ENCODE measurements at regions not wholly inside any gene's neighbourhood (a gene's known extent, or its start where the extent isn't known, plus 50 kb on each side); places are given as distances from the start of the nearest gene placed in this dataset.
A peak's percentile ranks its signal among the peaks of the same experiment; 100 is the strongest.

DNA sequence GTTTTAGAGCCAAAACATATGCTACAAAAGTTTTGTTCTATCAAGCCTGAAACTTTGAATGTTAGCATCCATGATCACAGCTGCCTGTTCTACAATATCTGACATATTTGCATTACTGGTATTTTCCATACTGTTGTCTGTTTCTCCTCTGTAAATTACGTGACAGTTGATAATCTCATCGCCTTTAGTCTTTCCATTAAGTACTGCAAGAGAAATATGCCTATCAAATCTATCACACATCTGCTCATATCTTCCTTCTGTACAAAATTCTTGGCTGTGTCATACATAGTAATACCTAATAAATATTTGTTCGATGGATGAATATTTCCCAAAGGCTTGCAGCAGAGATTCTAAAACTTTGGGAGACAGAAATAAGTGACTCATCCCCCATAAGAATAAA is 717.3 kb downstream of the OTOL1 start:
- DNase-seq: no peak

DNA sequence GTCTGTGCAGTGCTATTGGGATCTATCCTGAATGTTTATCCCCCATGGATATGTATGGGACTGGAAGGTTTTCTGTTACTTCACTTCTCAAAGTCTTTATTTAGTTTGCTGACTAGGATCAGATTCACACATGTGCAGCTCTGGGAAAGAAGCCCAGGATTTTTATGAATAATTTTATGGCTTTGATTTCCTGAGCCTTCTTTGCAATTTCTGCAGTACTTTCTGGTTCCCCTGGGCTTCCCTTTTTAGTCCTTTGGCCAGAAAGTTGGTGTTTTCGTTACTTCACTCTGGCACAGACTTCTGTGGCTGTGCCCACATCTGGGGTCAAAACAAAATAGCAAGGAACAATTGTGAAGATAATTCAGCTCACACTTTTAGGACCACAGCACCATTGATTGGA is 721.0 kb downstream of the OTOL1 start:
- peak; percentile 53 for DNase-seq

DNA sequence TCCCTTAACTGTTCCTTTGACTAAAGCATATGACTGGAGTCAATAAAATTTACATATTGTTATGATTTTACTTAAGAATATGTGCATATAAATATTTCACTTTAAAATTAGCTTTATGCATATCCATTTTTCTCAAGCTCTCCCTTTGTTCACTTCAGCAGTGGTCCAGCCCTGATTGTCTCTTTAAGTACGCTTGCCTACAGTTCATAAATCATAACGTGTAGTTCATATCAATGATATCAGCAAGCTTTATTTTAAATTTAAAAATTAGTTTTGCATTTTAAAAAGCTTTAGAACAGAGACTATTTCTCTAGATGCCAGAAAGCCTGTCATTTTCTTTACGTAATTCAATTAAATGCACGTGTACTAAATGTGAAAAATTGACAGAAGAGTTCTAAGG is 721.9 kb downstream of the OTOL1 start:
- DNase-seq: no peak

DNA sequence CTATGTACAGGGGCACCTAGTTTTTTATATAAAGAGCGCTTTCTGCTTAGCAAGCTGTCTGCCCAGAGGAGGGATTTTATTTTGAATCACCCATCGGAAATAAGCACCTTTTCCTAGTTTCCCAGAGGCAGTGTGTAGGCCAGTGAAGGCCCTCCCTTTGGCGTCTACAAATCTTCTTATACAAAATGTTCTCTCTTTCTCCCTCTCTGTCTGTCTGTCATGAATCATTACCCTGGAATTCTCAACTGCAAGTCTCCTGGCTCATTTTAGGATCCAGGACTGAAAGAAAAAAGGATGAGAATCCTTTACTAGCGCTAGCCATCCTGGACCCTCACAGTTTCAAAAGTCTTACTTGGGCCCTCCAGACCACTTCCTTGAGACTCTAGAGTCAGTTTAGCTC is 728.1 kb downstream of the OTOL1 start:
- no peak for DNase-seq

DNA sequence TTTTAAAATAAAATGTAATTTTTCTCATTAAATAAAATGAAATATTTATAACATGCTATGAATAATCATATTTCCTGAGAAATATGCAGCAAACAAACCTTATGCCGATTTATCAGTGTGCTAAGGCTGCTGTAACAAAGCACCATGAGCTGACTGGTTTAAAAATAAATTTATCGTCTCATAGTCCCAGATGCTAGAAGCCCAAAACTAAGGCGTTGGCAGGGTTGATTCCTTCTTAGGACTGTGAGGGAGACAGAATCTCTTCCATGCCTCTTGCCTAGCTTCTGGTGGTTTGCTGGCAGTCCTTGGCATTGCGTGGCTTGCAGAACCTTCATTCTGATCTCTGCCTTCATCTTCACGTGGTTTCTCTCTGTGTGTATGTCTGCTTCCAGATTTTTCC is 740.3 kb downstream of the OTOL1 start:
- no peak for DNase-seq

DNA sequence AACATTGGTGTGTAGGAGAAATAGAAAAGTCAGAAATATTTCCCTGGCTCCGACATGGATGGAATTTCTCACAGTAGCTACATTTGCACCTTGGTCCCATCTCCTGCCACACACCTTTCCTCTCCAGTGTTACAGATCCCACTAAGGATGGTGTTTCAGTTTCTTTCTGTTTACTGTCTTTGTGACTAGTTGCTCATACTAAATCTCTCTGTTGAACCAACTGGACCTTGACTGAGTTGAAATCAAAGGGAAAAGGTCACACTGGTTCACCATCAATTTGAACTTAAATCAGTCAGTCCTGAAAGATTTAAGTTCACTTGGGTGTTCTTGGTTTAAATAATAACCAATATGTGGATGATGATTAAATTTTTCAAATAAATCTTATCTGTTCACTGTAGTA is 754.2 kb downstream of the OTOL1 start:
- DNase-seq: no peak

DNA sequence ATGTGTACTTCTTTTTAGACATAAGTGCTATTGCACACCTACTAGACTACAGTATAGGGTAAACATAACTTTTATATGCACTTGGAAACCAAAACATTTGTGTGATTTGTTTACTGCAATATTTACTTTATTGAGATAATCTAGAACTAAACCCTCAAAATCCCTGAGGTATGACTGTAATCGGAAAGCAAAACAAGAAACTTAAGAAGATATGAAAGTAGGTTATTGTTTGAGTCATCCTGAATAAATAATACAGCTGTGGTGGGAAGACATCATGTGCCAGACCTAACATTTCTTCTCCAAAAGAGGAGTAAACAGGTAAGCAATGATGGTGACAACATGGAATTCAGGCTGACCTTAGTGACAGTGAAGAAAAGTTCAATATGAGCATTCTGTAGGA is 765.5 kb downstream of the OTOL1 start:
- no peak for DNase-seq

DNA sequence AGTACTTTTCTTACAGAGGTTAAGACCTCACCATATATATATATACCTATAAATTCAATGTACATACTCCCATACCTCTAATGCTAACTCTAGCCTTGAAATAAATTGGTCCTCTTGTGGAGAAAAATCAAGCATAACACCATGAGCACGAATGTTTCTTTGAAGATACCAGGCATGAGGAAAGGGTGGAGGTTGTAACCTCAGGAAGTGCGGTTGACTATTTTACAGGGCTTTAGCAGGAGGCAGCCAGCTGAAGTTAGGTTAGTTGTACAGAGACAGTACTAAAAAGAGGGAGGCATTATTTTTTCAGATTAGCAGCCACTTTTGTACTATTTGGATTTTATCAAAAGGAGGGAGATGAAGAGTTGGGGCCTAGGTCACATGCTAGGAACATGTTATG is 767.0 kb downstream of the OTOL1 start:
- no peak for DNase-seq

DNA sequence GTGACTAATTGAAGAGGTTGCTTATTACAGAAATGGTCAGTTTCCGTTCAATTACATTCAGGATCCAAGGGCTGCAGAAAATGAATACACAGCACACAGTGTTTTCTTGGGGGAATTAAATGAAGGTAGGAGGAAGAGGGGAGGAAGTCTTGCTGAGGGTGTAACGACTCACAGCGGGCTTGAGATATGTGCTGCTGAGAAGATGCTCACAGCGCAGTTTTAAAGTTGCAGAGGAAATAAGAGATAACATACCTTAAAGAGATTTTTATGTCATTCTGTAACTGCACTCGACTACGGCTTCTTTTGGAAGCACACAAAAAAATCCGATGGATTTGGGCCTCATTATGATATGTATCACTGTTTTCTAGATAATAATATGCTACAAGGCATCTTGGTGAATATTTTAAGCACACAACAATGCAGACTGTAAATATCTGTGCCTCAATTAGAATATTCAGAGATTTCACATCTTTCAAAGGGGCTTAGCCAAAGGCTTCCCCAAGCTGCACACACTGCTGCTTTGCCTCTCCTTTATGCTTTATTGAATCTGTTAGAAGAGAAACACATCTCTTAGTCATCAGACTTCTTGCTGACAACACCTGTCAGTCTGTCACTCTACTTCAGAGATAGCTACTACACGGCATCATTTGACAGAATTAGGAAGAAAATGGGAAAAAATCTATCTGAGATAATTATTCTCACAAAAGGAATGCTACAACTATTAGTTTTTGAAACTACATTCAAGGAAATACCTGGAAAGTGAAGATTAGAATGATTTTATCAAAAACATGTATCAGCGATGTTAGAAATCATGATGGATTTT is 773.2 kb downstream of the OTOL1 start:
- DNase-seq: no peak

DNA sequence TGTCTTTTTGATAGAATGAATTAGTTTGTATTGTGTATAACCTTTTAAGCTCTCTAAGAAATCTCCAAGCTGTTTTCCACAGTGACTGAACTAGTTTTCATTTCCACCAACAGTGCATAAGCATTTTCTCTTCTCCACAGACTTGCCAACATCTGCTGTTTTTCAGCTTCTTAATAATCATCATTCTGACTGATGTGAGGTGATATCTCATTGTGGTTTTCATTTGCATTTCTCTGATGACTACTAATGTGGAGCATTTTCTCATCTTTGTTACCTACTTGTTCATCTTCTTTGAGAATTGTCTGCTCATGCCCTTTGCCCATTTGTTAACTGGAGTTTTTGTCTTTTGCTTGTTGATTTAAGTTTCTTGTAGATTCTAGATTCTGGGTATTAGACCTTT is 777.5 kb downstream of the OTOL1 start:
- DNase-seq: no peak

DNA sequence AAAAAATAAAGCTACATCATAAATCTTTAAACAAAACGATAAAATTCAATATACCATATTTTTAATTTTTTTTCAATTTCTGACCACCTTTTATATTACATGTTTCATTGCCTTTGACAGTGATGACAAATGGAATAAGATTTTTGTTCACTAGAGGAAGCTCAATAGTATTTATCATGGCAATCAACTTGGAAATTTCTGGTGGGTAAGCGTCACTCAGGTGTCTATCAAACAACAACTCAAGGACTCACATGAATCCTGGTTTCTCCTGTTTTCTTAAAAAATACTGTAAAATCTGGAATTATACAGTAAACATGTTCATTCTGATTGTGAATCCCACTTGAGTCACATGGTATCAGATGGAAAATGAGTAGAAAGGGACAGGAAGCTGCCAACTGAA is 782.2 kb downstream of the OTOL1 start:
- DNase-seq: no peak

DNA sequence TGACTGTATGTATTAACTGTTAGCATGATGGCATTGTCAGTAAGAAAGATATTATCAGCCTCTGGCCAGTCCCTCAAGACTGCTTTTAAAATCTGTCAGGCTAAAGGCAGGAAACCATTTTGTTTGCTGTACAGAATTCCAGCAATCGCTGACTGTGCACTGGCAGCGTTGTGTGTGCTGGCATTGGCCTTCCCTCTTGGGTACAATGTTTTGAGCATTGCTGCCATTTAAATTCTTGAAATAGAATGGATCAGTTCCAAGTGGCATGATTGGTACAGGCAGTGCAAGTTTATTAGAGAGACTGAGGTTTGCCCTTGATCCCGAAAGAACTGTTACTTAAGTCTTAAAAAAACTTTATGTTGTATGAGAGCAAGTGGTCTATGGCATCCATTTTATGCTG is 788.7 kb downstream of the OTOL1 start:
- DNase-seq: no peak

DNA sequence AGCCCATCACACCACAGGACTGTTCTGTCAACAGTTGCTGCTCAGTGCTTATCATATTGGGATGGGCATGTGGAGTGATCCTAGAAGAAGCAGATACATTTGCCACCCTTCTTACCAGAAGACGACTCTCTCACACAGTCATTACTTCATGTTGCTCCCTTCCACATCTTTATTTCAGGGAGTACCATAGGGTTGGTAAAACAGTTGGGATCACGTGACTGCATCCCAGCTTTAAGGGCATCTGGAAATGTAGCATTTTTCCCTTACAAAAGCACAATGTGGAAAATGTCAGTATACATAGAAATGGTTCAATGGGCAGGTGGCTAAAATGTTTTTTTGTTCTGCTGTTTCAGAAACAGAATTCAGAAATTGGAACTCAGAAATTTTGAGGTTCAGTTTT is 791.0 kb downstream of the OTOL1 start:
- DNase-seq: no peak

DNA sequence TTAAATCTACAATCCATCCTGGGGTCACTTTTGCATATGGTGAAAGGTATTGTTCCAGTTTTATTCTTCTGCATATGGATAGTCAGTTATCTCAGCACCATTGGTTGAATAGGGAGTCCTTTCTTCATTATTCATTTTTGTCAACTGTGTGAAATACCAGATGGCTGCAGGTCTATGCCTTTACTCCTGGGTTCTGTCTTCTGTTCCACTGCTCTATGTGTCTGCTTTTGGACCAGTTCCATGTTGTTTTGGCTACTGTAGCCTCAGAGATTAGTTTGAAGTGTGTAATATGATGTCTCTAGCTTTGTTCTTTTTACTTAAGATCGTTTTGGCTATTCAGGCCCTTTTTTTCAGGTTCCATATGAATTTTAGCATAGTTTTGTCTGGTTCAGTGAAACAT is 795.8 kb downstream of the OTOL1 start:
- no peak for DNase-seq

DNA sequence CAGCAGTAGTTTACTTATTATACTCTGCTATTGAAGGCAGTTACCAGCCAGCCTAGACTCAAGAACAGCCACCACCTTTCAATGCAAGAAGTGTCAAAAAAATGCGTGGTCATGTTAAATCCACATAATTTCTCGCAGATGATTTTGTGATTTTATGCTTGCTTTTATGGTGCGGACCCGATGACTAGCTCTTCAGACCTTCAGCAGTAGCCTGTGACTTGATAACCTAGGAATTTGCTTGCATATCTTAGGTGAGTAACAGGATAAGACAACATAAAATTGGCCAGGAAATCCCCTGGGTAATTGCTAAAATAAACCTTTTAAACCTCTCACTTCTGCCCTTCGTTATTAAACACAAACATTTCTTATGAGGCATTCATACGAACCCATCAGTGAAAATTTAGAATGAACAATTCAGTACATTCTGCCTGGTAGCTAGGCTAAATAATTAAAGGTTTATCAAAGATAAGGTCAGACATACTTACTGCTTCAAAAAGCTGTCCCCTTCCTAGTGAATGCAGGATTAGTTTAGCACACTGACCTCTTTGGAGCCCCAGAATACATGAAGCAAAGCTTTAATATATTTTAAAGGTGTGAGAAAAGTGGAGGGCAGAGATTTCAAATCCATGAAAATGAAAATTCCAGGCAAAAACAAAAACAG is 798.8 kb downstream of the OTOL1 start:
- no peak for DNase-seq

DNA sequence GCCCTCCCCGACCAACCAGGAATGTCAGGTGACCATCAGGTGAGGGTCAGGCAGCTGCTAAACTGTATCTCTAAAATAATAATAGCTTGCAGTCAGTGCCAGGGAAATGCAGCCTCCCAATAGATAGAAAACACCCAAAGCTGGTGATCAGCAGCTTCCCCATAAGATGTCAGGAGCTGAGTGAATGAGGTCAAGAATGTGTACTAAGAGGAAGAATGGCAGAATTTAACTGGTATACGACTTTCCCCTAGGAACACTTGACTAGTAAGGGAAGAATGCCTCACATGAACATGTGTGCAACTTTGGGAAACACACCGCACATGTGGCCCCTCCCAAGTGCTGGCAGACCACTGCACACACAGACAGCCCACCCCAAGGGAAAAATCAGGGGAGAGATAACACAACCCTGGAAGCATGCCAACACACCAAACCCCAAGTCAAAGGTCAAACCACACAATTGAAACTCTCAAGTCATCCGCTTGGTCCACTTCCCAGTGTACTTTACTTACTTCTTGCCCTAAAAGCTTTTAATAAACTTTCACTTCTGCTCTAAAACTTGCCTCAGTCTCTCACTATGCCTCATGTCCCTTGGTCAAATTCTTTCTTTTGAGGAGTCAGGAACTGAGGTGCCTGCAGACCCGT is 806.5 kb downstream of the OTOL1 start:
- no peak for DNase-seq

DNA sequence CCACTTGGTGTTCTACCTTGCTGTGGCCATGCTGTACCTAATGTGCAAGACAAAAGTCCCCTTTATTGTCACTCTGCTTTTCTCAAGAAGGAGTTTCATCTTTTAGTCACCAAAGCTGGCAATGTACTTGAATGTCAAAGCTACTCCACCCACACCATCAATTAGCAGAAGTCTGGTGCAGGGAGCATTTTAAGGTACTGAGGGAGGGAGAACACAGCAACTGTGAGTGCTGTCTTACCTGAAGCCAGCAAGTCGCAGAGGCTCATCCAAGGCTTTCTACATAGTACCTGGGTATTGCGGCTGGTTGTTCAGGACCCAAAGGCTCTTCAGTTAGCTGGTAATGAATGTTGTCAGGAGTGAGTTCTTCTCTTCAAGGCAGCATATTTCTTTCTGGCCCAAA is 820.4 kb downstream of the OTOL1 start:
- no peak for DNase-seq

DNA sequence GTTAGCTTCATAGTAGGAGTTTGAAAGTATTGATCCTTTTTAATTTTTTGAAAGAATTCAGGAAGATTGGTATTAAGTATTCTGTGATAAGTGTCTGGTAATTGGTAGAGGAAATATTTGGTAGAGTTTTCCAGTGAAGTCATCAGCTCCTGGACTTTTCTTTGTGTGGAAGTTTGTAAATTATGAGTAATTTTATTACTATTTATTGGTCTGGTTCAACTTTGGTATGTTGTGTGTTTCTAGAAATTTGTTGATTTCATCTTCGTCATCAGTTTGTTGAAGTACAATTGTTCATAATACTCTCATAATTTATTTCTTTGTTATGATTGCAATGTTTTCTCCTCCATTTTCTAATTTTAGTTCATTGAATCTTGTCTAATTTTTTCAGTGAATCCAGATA is 832.0 kb downstream of the OTOL1 start:
- no peak for DNase-seq

DNA sequence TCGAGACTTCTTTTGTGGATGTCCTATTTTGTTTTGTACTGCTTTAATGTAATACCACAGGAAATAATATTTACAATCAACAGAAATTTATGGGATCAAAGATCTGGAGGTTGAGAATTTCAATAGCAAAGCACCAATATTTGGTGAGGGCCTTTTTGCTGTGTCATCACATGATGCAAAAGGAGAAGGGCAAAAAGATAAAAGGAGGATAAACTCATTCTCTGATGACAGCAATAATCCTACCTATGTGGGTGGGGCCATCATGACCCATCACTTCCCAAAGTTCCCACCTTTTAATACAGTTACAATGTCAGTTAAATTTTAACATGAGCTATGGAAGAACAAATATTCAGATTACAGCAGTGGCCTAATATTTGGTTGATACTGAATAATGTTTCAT is 832.9 kb downstream of the OTOL1 start:
- no peak for DNase-seq

DNA sequence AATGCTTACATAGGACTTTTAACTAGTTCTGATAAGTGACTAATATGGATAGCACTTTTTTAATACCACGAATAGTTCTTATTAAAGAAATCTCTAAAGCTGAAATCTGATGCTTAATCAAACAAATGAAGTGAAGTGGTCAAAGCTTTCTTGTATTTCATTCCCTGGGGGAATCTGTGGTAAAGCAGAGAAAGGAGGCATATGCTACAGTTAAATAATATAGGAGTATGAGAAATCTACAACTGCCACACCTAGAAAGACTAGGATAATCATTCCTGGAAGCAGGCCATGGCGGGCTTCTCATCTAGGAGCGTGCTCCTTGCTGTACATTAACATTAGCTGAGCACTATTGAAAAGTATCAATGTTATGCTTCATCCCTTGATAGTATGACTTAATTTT is 835.7 kb downstream of the OTOL1 start:
- no peak for DNase-seq

DNA sequence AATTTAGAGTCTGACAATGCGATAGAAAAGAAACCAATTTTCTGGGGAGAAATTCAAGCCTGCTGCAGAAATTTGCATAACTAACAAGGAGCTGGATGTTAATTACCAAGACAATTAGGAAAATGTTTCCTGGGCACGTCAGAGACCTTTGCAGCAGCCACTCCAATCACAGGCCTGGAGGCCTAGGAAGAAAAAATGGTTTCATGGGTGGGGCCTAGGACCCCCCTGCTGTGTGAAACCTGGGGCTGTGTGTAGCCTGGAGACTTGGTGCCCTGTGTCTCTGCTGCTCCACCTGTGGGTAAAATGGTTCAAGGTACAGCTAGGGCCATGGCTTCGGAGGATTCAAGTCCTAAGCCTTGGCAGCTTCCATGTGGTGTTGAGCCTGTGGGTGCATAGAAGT is 837.9 kb downstream of the OTOL1 start:
- DNase-seq: no peak

DNA sequence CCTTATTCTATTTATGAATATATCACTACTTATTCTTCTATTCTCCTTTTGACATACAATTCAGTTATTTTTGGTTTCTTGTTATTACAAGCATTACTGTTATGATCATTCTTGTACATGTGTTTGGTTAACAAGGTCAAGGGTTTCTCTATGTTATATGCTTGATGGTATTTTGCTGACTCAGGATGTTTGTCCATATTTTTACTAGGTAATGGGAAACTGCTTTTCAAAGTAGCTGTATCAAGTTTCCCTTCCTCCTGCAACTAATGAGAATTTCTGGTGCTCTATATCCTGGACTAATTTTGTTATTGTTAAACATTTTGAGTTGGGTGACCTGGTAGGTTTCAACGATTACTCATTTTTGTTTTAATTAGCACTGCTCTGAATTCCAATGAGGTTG is 841.0 kb downstream of the OTOL1 start:
- no peak for DNase-seq

DNA sequence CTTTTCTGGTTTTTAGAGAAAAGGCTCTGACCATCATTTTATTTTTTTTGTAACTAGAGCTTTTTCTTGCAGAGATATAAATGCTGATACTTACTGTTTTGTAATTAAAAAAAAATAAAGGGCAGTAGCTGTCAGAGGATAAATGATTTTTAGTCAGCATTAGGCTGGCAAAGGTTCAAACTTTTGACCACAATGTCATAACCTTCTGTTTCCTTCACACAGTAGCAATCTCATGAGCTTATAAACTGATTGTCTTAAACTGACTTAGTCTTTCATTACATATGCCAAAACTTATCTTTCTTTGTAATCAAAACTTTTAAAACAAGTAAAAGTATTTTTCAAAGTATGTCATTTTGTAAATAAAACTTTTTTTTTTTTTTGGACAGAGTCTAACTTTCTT is 841.9 kb downstream of the OTOL1 start:
- DNase-seq: no peak

DNA sequence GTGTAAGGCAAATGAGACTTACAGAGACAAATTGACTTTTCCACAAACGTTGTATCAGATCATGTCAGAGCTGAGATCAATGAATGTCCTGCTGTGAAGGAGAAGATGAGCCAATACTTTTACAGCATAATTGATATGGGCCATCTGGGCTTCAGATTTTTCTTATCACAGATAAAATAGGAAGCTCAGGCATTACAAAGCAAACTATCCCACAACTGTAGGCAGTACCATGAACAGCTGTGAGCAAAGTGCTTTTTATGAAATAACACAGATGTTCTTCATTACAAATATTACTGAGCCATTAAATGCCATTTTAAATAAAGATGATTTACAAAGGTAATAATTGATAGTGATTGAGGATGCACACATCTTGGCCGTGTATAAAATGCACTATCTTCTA is 852.3 kb downstream of the OTOL1 start:
- no peak for DNase-seq
